CD8-positive, alpha-beta memory T cell (primary cell): ENCODE measurements at regions not wholly inside any gene's neighbourhood (a gene's known extent, or its start where the extent isn't known, plus 50 kb on each side); places are given as distances from the start of the nearest gene placed in this dataset.
A peak's percentile ranks its signal among the peaks of the same experiment; 100 is the strongest.

Experiments used
- CTCF ChIA-PET: fragments of 350-600 bp; sonication (Branson Sonifier 250); formaldehyde crosslinking; loops from one replicate; lab custom pipeline; 2021; ENCODE audit warnings: antibody characterized with exemption; lab: Charles Lee
- POLR2A ChIA-PET: fragments of 350-600 bp; sonication (Branson Sonifier 250); formaldehyde crosslinking; loops from one replicate; lab custom pipeline; 2021; ENCODE audit warnings: antibody characterized with exemption; lab: Charles Lee
- DNase-seq, 5 donors: peaks; one replicate each; pipeline versions ENCODE4 v3.0.0 to v3.0.0-alpha.2; 2020 to 2022; ENCODE audit warnings: mixed read lengths in 1 of 5
- H3K27ac ChIP-seq: one replicate; pipeline ENCODE4 v1.7.0; 2013; ENCODE audit warnings: low read depth, mild to moderate bottlenecking, low read length, moderate library complexity
- H3K27me3 ChIP-seq: 2 replicates; pipeline ENCODE4 v1.7.0; 2013; ENCODE audit warnings: low read length, mild to moderate bottlenecking; ENCODE audit not compliant: insufficient read depth, poor library complexity, severe bottlenecking
- H3K36me3 ChIP-seq: 2 replicates; pipeline ENCODE4 v1.7.0; 2013; ENCODE audit warnings: mild to moderate bottlenecking, low read length, moderate library complexity; ENCODE audit not compliant: insufficient read depth
- H3K4me1 ChIP-seq: 2 replicates; pipeline ENCODE4 v1.7.0; 2013; ENCODE audit warnings: mild to moderate bottlenecking, low read length, moderate library complexity; ENCODE audit not compliant: insufficient read depth
- H3K4me3 ChIP-seq: 2 replicates; pipeline ENCODE4 v1.7.0; 2013; ENCODE audit warnings: mild to moderate bottlenecking, low read length
- H3K9me3 ChIP-seq: 2 replicates; pipeline ENCODE4 v1.7.0; 2013; ENCODE audit warnings: mild to moderate bottlenecking, low read length
- H3K27ac Mint-ChIP-seq, 8 donors: one replicate each; pipeline ENCODE4 v1.8.0; 2020 to 2021; ENCODE audit warnings: mixed read lengths in 8 of 8, mild to moderate bottlenecking in 6 of 8, inconsistent platforms in 3 of 8, moderate library complexity in 3 of 8
- H3K27me3 Mint-ChIP-seq, 2 donors: one replicate each; pipeline ENCODE4 v1.8.0; 2020 to 2021; ENCODE audit warnings: mixed read lengths in 2 of 2, mild to moderate bottlenecking in 1 of 2, moderate library complexity in 1 of 2
- H3K36me3 Mint-ChIP-seq, 3 donors: one replicate each; pipeline ENCODE4 v1.8.0; 2020 to 2021; ENCODE audit warnings: mixed read lengths in 3 of 3, inconsistent platforms in 1 of 3, mild to moderate bottlenecking in 1 of 3
- H3K4me1 Mint-ChIP-seq, 3 donors: one replicate each; pipeline ENCODE4 v1.8.0; 2020 to 2021; ENCODE audit warnings: mixed read lengths in 3 of 3, inconsistent platforms in 1 of 3, mild to moderate bottlenecking in 1 of 3
- H3K4me3 Mint-ChIP-seq, 7 donors: one replicate each; pipeline ENCODE4 v1.8.0; 2020 to 2021; ENCODE audit warnings: mixed read lengths in 7 of 7, mild to moderate bottlenecking in 6 of 7, moderate library complexity in 4 of 7, inconsistent platforms in 2 of 7
- H3K9me3 Mint-ChIP-seq, 5 donors: one replicate each; pipeline ENCODE4 v1.8.0; 2020 to 2022; ENCODE audit warnings: mixed read lengths in 5 of 5, mild to moderate bottlenecking in 3 of 5, moderate library complexity in 2 of 5, inconsistent platforms in 1 of 5

DNA sequence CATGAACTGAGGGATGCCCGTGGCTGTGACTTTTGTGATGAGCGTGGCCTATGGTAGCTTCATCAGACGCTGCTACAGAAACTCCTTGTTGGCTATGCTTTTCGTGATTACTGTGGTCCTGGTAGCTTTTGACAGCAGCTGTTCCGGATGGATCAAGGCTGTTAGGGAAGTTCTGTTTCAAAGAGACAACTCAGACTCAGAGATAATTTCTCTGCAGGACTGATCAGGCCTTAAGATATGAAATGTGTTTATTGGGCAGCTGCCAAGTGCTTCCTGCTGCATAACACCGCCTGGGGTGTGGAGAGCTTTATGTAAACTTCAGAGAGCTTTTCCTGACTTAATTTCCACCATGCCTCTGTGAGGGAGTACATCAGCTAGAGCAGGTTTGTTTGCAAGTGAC, 243.8 kb downstream of the TSN start:
- Histone ChIP-seq H3K9me3 (no peaks in the 10 kb centered on the region), H3K4me3 (no peak overlapping the region), H3K4me1 (no peaks in the 10 kb centered on the region), H3K27me3 (no peaks in the 10 kb centered on the region), H3K27ac (no peak overlapping the region), H3K36me3 (no peaks in the 10 kb centered on the region)
- Mint-ChIP-seq H3K27ac (peak overlapping the region in 1 of 8 donors; percentile 20), H3K4me1 (no peaks in the 10 kb centered on the region), H3K27me3 (peaks cover 10 to 20% of the 10 kb centered on the region in 2 donors), H3K4me3 (no peak overlapping the region), H3K9me3 (no peaks in the 10 kb centered on the region), H3K36me3 (no peaks in the 10 kb centered on the region)
- no peak for DNase-seq
- ChIA-PET POLR2A (no interaction called here), CTCF (interaction anchor here (1.3 kb wide), 1 partner anchor 24 kb away, joined by 3 read pairs; no protein-coding TSS in a partner anchor)

GRCh38 chr2:122000556-122001340, 245.3 kb downstream of the TSN start:
- no peak for DNase-seq
- H3K36me3 Mint-ChIP-seq = no peaks in the 10 kb centered on the region
- no peak overlapping the region for H3K4me3 Mint-ChIP-seq
- Histone ChIP-seq H3K27me3 (no peaks in the 10 kb centered on the region), H3K27ac (no peak overlapping the region), H3K36me3 (no peaks in the 10 kb centered on the region), H3K4me1 (no peaks in the 10 kb centered on the region), H3K4me3 (no peak overlapping the region), H3K9me3 (no peaks in the 10 kb centered on the region)
- ChIA-PET POLR2A (no interaction called here), CTCF (no interaction called here)
- no peaks in the 10 kb centered on the region for H3K4me1 Mint-ChIP-seq
- no peaks in the 10 kb centered on the region for H3K9me3 Mint-ChIP-seq
- peaks cover 10 to 15% of the 10 kb centered on the region in 2 donors for H3K27me3 Mint-ChIP-seq
- no peak overlapping the region for H3K27ac Mint-ChIP-seq

GRCh38 chr2:122001441-122001874, 246.0 kb downstream of the TSN start:
- Histone ChIP-seq H3K27me3 (no peaks in the 10 kb centered on the region), H3K36me3 (no peaks in the 10 kb centered on the region), H3K27ac (no peak overlapping the region), H3K4me3 (no peak overlapping the region), H3K4me1 (no peaks in the 10 kb centered on the region), H3K9me3 (no peaks in the 10 kb centered on the region)
- ChIA-PET CTCF (no interaction called here), POLR2A (no interaction called here)
- H3K27me3 Mint-ChIP-seq = peaks cover 10 to 15% of the 10 kb centered on the region in 2 donors
- H3K4me3 Mint-ChIP-seq = no peak overlapping the region
- no peak overlapping the region for H3K27ac Mint-ChIP-seq
- no peak for DNase-seq
- H3K9me3 Mint-ChIP-seq = no peaks in the 10 kb centered on the region
- H3K36me3 Mint-ChIP-seq = no peaks in the 10 kb centered on the region
- no peaks in the 10 kb centered on the region for H3K4me1 Mint-ChIP-seq

- Histone ChIP-seq H3K36me3 (no peaks in the 10 kb centered on the region), H3K27me3 (no peaks in the 10 kb centered on the region), H3K27ac (no peak overlapping the region), H3K9me3 (no peaks in the 10 kb centered on the region), H3K4me3 (no peak overlapping the region), H3K4me1 (no peaks in the 10 kb centered on the region)
- H3K36me3 Mint-ChIP-seq = no peaks in the 10 kb centered on the region
- H3K4me1 Mint-ChIP-seq = no peaks in the 10 kb centered on the region
- no peaks in the 10 kb centered on the region for H3K9me3 Mint-ChIP-seq
- ChIA-PET POLR2A (no interaction called here), CTCF (no interaction called here)
- peaks cover 6 to 9% of the 10 kb centered on the region in 2 donors for H3K27me3 Mint-ChIP-seq
- no peak for DNase-seq
- H3K27ac Mint-ChIP-seq = no peak overlapping the region
- no peak overlapping the region for H3K4me3 Mint-ChIP-seq
Observed at GRCh38 chr2:122003196-122003940, 247.9 kb downstream of the TSN start.

DNA sequence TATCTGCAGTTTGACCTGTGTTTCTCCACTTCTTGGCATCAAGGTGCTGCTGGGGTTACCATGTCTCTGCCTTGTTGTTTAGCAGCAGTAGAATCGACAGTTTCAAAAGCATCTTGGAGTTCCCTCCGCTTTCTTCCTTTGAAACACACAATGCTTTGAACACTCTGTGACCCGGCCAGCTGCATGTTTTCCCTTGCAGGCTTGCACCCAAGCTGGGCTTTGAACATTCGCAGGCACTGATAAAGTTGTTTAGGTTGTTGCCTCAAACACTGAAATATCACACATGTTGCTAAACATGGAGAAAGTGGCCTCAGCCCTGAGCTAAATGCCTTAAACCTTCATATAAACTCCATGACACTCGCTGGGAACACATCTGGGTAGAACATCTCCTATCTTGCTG, 251.7 kb downstream of the TSN start:
- no peaks in the 10 kb centered on the region for H3K36me3 Mint-ChIP-seq
- no peak overlapping the region for H3K27ac Mint-ChIP-seq
- DNase-seq = no peak

GRCh38 chr2:122007577-122007976, 252.1 kb downstream of the TSN start:
- Mint-ChIP-seq H3K27ac (no peak overlapping the region), H3K4me3 (no peak overlapping the region), H3K4me1 (no peaks in the 10 kb centered on the region), H3K27me3 (peaks cover 5 to 9% of the 10 kb centered on the region in 2 donors), H3K36me3 (no peaks in the 10 kb centered on the region), H3K9me3 (no peaks in the 10 kb centered on the region)
- ChIA-PET POLR2A (no interaction called here), CTCF (no interaction called here)
- Histone ChIP-seq H3K36me3 (no peaks in the 10 kb centered on the region), H3K4me1 (no peaks in the 10 kb centered on the region), H3K27ac (no peak overlapping the region), H3K27me3 (no peaks in the 10 kb centered on the region), H3K9me3 (no peaks in the 10 kb centered on the region), H3K4me3 (no peak overlapping the region)
- no peak for DNase-seq

More for the DNA sequence above, 251.7 kb downstream of the TSN start:
- no peaks in the 10 kb centered on the region for H3K9me3 ChIP-seq
- ChIA-PET CTCF (no interaction called here), POLR2A (no interaction called here)
- Mint-ChIP-seq H3K27me3 (peaks cover 6 to 10% of the 10 kb centered on the region in 2 donors), H3K4me1 (no peaks in the 10 kb centered on the region), H3K4me3 (no peak overlapping the region), H3K9me3 (no peaks in the 10 kb centered on the region)
- no peak overlapping the region for H3K27ac ChIP-seq
- no peaks in the 10 kb centered on the region for H3K36me3 ChIP-seq
- H3K27me3 ChIP-seq = no peaks in the 10 kb centered on the region
- no peaks in the 10 kb centered on the region for H3K4me1 ChIP-seq
- H3K4me3 ChIP-seq = no peak overlapping the region

- H3K27me3 Mint-ChIP-seq = peaks cover 0 to 6% of the 10 kb centered on the region in 2 donors
- no peaks in the 10 kb centered on the region for H3K27me3 ChIP-seq
- no peak overlapping the region for H3K27ac Mint-ChIP-seq
- ChIA-PET POLR2A (no interaction called here), CTCF (interaction anchor here (0.7 kb wide), 1 partner anchor 58 kb away, joined by 4 read pairs; no protein-coding TSS in a partner anchor)
- no peaks in the 10 kb centered on the region for H3K9me3 Mint-ChIP-seq
- H3K4me1 Mint-ChIP-seq = no peaks in the 10 kb centered on the region
- no peak overlapping the region for H3K27ac ChIP-seq
- no peaks in the 10 kb centered on the region for H3K36me3 Mint-ChIP-seq
- no peaks in the 10 kb centered on the region for H3K36me3 ChIP-seq
- H3K4me3 Mint-ChIP-seq = no peak overlapping the region
- DNase-seq = no peak
- H3K9me3 ChIP-seq = no peaks in the 10 kb centered on the region
- H3K4me3 ChIP-seq = no peak overlapping the region
- H3K4me1 ChIP-seq = no peaks in the 10 kb centered on the region
Observed at GRCh38 chr2:122009561-122009960, 254.1 kb downstream of the TSN start.

DNA sequence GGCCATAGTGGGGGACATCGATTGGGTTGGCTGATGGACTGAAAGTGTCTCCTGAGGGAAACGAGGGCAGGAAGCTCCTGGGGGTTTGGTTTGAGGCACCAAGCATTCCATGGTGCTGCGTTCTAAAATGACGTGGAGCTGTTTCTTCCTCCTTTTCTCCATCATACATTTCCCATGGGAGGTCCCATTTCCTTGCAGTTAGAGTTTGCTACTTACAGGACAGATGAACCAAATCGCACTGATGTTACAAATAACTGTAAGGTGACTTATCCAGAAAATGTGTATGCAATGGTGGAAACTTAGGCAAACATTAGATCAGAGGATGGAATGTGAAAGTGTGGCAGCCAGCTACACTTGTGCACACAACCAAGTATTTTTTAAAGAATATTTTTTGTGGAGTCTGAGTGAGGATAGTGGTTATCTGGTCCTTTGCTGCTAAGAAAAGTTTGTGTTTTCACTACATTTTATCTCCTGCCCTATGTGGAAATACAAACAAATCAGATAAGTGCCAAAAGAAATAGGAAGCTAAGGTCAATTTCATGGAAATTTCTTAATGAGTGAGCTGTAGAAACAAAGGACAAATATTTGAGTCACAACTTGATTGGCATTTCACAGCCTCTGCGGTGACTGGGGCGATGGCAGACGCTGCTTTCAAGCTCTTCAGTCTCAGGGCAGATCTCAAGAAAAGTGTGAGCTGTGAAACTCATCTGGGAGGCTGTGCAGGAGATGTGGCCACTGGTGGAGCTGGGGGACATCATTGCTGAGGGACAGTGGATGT, 256.2 kb downstream of the TSN start:
- Histone ChIP-seq H3K9me3 (no peaks in the 10 kb centered on the region), H3K4me1 (no peaks in the 10 kb centered on the region), H3K4me3 (no peak overlapping the region), H3K36me3 (no peaks in the 10 kb centered on the region), H3K27ac (no peak overlapping the region), H3K27me3 (no peaks in the 10 kb centered on the region)
- no peak for DNase-seq
- peak overlapping the region in 1 of 8 donors; percentile 8 for H3K27ac Mint-ChIP-seq
- H3K4me3 Mint-ChIP-seq = no peak overlapping the region
- CTCF ChIA-PET = no interaction called here
- POLR2A ChIA-PET = no interaction called here
- H3K9me3 Mint-ChIP-seq = no peaks in the 10 kb centered on the region
- peaks cover 0 to 6% of the 10 kb centered on the region in 2 donors for H3K27me3 Mint-ChIP-seq
- no peaks in the 10 kb centered on the region for H3K36me3 Mint-ChIP-seq
- no peaks in the 10 kb centered on the region for H3K4me1 Mint-ChIP-seq
